ENCODE measurements at regions not wholly inside any gene's neighbourhood (a gene's known extent, or its start where the extent isn't known, plus 50 kb on each side); places are given as distances from the start of the nearest gene placed in this dataset.

GRCh38 chr5:39785410-39785809, 360.6 kb upstream of the DAB2 start:
- FAIRE-seq = no peak
- Histone ChIP-seq H3K36me3 (ENCODE audit: control insufficient read depth in 2 of 3, insufficient read depth in 3 of 3, low read length in 3 of 3) (no peaks in the 10 kb centered on the region), H3K4me3 (ENCODE audit: low read length in 3 of 3) (no peak overlapping the region), H3K27ac (ENCODE audit: low read depth in 2 of 2, low read length in 2 of 2) (no peak overlapping the region), H3K4me1 (ENCODE audit: control insufficient read depth in 2 of 3, insufficient read depth in 2 of 3, low read depth in 1 of 3, low read length in 3 of 3) (no peaks in the 10 kb centered on the region), H3K27me3 (ENCODE audit: control insufficient read depth, insufficient read depth, low read length) (no peaks in the 10 kb centered on the region), H3K9me3 (ENCODE audit: control insufficient read depth in 2 of 3, insufficient read depth in 1 of 3, low read length in 3 of 3) (no peaks in the 10 kb centered on the region), H3K9ac (ENCODE audit: low read length in 3 of 3) (no peak overlapping the region)
- no peak for DNase-seq
- intact Hi-C loops (cut with DNase I) = no loop called here
- TF ChIP-seq, protein P1, sequence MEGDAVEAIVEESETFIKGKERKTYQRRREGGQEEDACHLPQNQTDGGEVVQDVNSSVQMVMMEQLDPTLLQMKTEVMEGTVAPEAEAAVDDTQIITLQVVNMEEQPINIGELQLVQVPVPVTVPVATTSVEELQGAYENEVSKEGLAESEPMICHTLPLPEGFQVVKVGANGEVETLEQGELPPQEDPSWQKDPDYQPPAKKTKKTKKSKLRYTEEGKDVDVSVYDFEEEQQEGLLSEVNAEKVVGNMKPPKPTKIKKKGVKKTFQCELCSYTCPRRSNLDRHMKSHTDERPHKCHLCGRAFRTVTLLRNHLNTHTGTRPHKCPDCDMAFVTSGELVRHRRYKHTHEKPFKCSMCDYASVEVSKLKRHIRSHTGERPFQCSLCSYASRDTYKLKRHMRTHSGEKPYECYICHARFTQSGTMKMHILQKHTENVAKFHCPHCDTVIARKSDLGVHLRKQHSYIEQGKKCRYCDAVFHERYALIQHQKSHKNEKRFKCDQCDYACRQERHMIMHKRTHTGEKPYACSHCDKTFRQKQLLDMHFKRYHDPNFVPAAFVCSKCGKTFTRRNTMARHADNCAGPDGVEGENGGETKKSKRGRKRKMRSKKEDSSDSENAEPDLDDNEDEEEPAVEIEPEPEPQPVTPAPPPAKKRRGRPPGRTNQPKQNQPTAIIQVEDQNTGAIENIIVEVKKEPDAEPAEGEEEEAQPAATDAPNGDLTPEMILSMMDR (IDR thresholded peaks at IDR 0.05; ENCODE audit: borderline replicate concordance, extremely low read depth, insufficient read depth) = no peak

- no peaks in the 10 kb centered on the region for H3K27me3 ChIP-seq (ENCODE audit: control insufficient read depth, insufficient read depth, low read length)
- TF ChIP-seq, protein P1 (IDR thresholded peaks at IDR 0.05; ENCODE audit: borderline replicate concordance, extremely low read depth, insufficient read depth) = no peak
- H3K9ac ChIP-seq (ENCODE audit: low read length in 3 of 3) = no peak overlapping the region
- no peak for DNase-seq
- no peak for FAIRE-seq
- intact Hi-C loops (cut with DNase I) = no loop called here
- no peaks in the 10 kb centered on the region for H3K9me3 ChIP-seq (ENCODE audit: control insufficient read depth in 2 of 3, insufficient read depth in 1 of 3, low read length in 3 of 3)
- no peaks in the 10 kb centered on the region for H3K36me3 ChIP-seq (ENCODE audit: control insufficient read depth in 2 of 3, insufficient read depth in 3 of 3, low read length in 3 of 3)
- H3K27ac ChIP-seq (ENCODE audit: low read depth in 2 of 2, low read length in 2 of 2) = no peak overlapping the region
- no peaks in the 10 kb centered on the region for H3K4me1 ChIP-seq (ENCODE audit: control insufficient read depth in 2 of 3, insufficient read depth in 2 of 3, low read depth in 1 of 3, low read length in 3 of 3)
- no peak overlapping the region for H3K4me3 ChIP-seq (ENCODE audit: low read length in 3 of 3)
Observed at GRCh38 chr5:39783756-39784421, 359.1 kb upstream of the DAB2 start.

DNA sequence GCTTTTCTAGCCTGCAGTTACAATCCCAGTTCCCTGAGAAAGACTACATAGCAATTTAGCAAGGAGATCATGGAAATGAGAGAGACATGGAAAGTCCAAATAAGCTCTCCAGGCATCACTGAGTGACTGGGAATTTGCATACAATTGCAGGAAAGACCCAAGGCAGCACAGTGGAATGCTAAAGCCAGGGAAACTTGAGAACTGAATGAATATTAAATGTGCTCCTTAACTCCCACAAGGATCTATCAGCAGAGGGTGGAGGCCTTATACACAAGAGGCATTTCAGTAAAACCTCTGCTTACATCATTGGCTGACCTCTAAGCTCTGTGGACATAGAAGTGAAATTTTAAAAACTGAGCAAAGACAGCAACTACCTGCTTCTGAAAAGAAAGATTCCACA, 355.6 kb upstream of the DAB2 start:
- Histone ChIP-seq H3K36me3 (ENCODE audit: control insufficient read depth in 2 of 3, insufficient read depth in 3 of 3, low read length in 3 of 3) (no peaks in the 10 kb centered on the region), H3K4me1 (ENCODE audit: control insufficient read depth in 2 of 3, insufficient read depth in 2 of 3, low read depth in 1 of 3, low read length in 3 of 3) (no peaks in the 10 kb centered on the region), H3K27ac (ENCODE audit: low read depth in 2 of 2, low read length in 2 of 2) (no peak overlapping the region), H3K4me3 (ENCODE audit: low read length in 3 of 3) (no peak overlapping the region), H3K27me3 (ENCODE audit: control insufficient read depth, insufficient read depth, low read length) (no peaks in the 10 kb centered on the region), H3K9ac (ENCODE audit: low read length in 3 of 3) (no peak overlapping the region), H3K9me3 (ENCODE audit: control insufficient read depth in 2 of 3, insufficient read depth in 1 of 3, low read length in 3 of 3) (no peaks in the 10 kb centered on the region)
- intact Hi-C loops (cut with DNase I) = no loop called here
- no peak for DNase-seq
- FAIRE-seq = no peak
- TF ChIP-seq, protein P1 (IDR thresholded peaks at IDR 0.05; ENCODE audit: borderline replicate concordance, extremely low read depth, insufficient read depth) = no peak

DNA sequence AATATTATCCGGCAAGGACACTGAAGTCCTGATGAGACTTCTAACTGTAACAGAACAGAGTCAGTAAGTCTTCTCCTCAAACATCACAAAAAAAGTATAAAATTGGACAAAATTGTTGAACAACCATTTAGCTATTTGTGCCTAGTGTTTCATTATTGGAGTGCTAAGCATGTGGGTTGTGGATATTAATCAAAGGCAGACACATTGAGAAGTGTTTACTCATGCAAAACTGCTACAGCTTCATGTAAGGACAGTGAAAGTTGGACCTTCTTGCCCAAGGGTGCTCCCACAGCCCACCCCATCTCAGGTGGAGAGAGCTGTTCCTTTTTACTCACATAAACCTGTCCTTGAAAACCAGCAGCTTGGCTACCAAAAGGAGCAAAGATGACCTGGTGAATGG, 355.1 kb upstream of the DAB2 start:
- no peak for DNase-seq
- intact Hi-C loops (cut with DNase I) = no loop called here
- no peaks in the 10 kb centered on the region for H3K9me3 ChIP-seq (ENCODE audit: control insufficient read depth in 2 of 3, insufficient read depth in 1 of 3, low read length in 3 of 3)
- H3K27ac ChIP-seq (ENCODE audit: low read depth in 2 of 2, low read length in 2 of 2) = no peak overlapping the region
- TF ChIP-seq, protein P1 (IDR thresholded peaks at IDR 0.05; ENCODE audit: borderline replicate concordance, extremely low read depth, insufficient read depth) = no peak
- no peaks in the 10 kb centered on the region for H3K36me3 ChIP-seq (ENCODE audit: control insufficient read depth in 2 of 3, insufficient read depth in 3 of 3, low read length in 3 of 3)
- H3K4me3 ChIP-seq (ENCODE audit: low read length in 3 of 3) = no peak overlapping the region
- H3K27me3 ChIP-seq (ENCODE audit: control insufficient read depth, insufficient read depth, low read length) = no peaks in the 10 kb centered on the region
- no peak for FAIRE-seq
- no peaks in the 10 kb centered on the region for H3K4me1 ChIP-seq (ENCODE audit: control insufficient read depth in 2 of 3, insufficient read depth in 2 of 3, low read depth in 1 of 3, low read length in 3 of 3)
- no peak overlapping the region for H3K9ac ChIP-seq (ENCODE audit: low read length in 3 of 3)
